Panc1 (cell line): ENCODE measurements at regions not wholly inside any gene's neighbourhood (a gene's known extent, or its start where the extent isn't known, plus 50 kb on each side); places are given as distances from the start of the nearest gene placed in this dataset.

Experiments used
- ATAC-seq: fragments of 200-7000 bp; cut with Tn5 transposase; 2 replicates; pipeline ENCODE4 v1.9.1; 2020; ENCODE audit warnings: mild to moderate bottlenecking, moderate library complexity
- BruUV-seq: library from RNA; stranded (reverse); fragments of 400-500 nt; replicated peaks from 2 replicates; lab custom pipeline; 2021; lab: Mats Ljungman, UMichigan
- CTCF ChIA-PET: fragments of 300-600 bp; sonication (Branson Sonifier 250); formaldehyde crosslinking; loops from one replicate; lab custom pipeline; 2022; ENCODE audit warnings: antibody characterized with exemption; lab: Charles Lee
- POLR2A ChIA-PET: fragments of 300-600 bp; sonication (Branson Sonifier 250); formaldehyde crosslinking; loops from one replicate; lab custom pipeline; 2022; ENCODE audit warnings: antibody characterized with exemption; lab: Charles Lee
- DNase-seq: peaks from one replicate; pipeline ENCODE4 v3.0.0-alpha.2; 2010; ENCODE audit warnings: low read depth, low spot score
- H3K27ac ChIP-seq: 2 replicates; pipeline ENCODE4 v1.5.1; 2011; ENCODE audit warnings: mild to moderate bottlenecking, low read length, inconsistent platforms
- H3K27me3 ChIP-seq: fragments of 200-500 bp; sonication (Bioruptor generic); 2 replicates; pipeline ENCODE4 v1.6.0; 2014; ENCODE audit warnings: low read length, inconsistent platforms; ENCODE audit not compliant: control insufficient read depth, insufficient read depth
- H3K36me3 ChIP-seq: fragments of 200-500 bp; sonication (Bioruptor generic); 2 replicates; pipeline ENCODE4 v1.5.1; 2014; ENCODE audit warnings: inconsistent platforms, mild to moderate bottlenecking, low read length, moderate library complexity; ENCODE audit not compliant: control insufficient read depth, insufficient read depth
- H3K4me1 ChIP-seq: 2 replicates; pipeline ENCODE4 v1.5.1; 2011; ENCODE audit warnings: inconsistent platforms, mild to moderate bottlenecking, low read length, moderate library complexity; ENCODE audit not compliant: control insufficient read depth, insufficient read depth
- H3K4me3 ChIP-seq, 2 experiments: 2 replicates each; pipeline ENCODE4 v1.5.1; 2011 to 2012; ENCODE audit warnings: low read depth in 2 of 2, low read length in 2 of 2, mild to moderate bottlenecking in 2 of 2, inconsistent platforms in 1 of 2, moderate library complexity in 1 of 2
- H3K9me3 ChIP-seq: fragments of 200-500 bp; sonication (Bioruptor generic); 2 replicates; pipeline ENCODE4 v1.5.1; 2014; ENCODE audit warnings: low read depth, mild to moderate bottlenecking, inconsistent platforms, low read length, moderate library complexity; ENCODE audit not compliant: control insufficient read depth, insufficient read depth
- CTCF ChIP-seq: fragments of 450-650 bp; IDR thresholded peaks from 2 replicates; pipeline ENCODE4 v1.5.1; 2017; ENCODE audit warnings: mild to moderate bottlenecking
- POLR2AphosphoS5 ChIP-seq: IDR thresholded peaks from 2 replicates; pipeline ENCODE4 v1.6.1; 2012; ENCODE audit warnings: mild to moderate bottlenecking, low read depth, low read length, moderate library complexity
- REST ChIP-seq, 2 experiments: IDR thresholded peaks; 2 replicates each; pipeline ENCODE4 v1.6.1; 2011 to 2012; ENCODE audit warnings: low read depth in 2 of 2, control low read depth in 1 of 2, low read length in 1 of 2, mild to moderate bottlenecking in 1 of 2, moderate library complexity in 1 of 2; ENCODE audit not compliant: insufficient read depth in 1 of 2
- SIN3A ChIP-seq: IDR thresholded peaks from 2 replicates; pipeline ENCODE4 v1.6.1; 2012; ENCODE audit warnings: low read depth, mild to moderate bottlenecking, low read length, moderate library complexity, borderline replicate concordance; ENCODE audit not compliant: insufficient read depth
- TCF7L2 ChIP-seq: IDR thresholded peaks from 2 replicates; pipeline ENCODE4 v1.6.1; 2011; ENCODE audit warnings: mild to moderate bottlenecking, low read depth, low read length, inconsistent platforms
- in situ Hi-C: cut with HindIII; loops from 2 replicates; pipeline ENCODE4 v1.10.0; 2016; ENCODE audit warnings: low sequenced_read_pairs, low pct_unique_long_range_greater_than_20kb
- intact Hi-C: fragments of 100-400 bp; cut with micrococcal nuclease; formaldehyde crosslinking; loops from one replicate; pipeline ENCODE4 v1.10.0; 2022; ENCODE audit not compliant: unreplicated experiment

GRCh38 chr9:89899573-89899972, 294.8 kb downstream of the GADD45G start:
- no peaks in the 10 kb centered on the region for H3K4me1 ChIP-seq
- DNase-seq (no peak), ATAC-seq (no peak)
- ChIA-PET CTCF (no interaction called here), POLR2A (no interaction called here)
- H3K36me3 ChIP-seq: no peaks in the 10 kb centered on the region
- no TSS peak for BruUV-seq
- H3K4me3 ChIP-seq: no peak overlapping the region
- no peaks in the 10 kb centered on the region for H3K9me3 ChIP-seq
- in situ Hi-C loops: no loop called here
- TF ChIP-seq CTCF: no peak
- TF ChIP-seq TCF7L2: no peak
- no peak for TF ChIP-seq POLR2AphosphoS5
- TF ChIP-seq SIN3A: no peak
- no peak for TF ChIP-seq REST (IDR thresholded peaks at IDR 0.05; ENCODE audit: insufficient read depth in 1 of 2, low read depth in 2 of 2, low read length in 1 of 2)
- intact Hi-C loops: no loop called here
- no peak overlapping the region for H3K27ac ChIP-seq
- H3K27me3 ChIP-seq: no peaks in the 10 kb centered on the region; the same call in 1 of the 2 replicates

GRCh38 chr9:89901920-89902319, 297.1 kb downstream of the GADD45G start:
- TF ChIP-seq CTCF: no peak
- no peak for TF ChIP-seq SIN3A
- TF ChIP-seq TCF7L2: no peak
- TF ChIP-seq REST (IDR thresholded peaks at IDR 0.05; ENCODE audit: insufficient read depth in 1 of 2, low read depth in 2 of 2, low read length in 1 of 2): no peak
- intact Hi-C loops: no loop called here
- Histone ChIP-seq H3K27ac (no peak overlapping the region), H3K27me3 (no peaks in the 10 kb centered on the region), H3K4me3 (no peak overlapping the region), H3K4me1 (no peaks in the 10 kb centered on the region), H3K36me3 (no peaks in the 10 kb centered on the region), H3K9me3 (no peaks in the 10 kb centered on the region)
- ChIA-PET POLR2A (no interaction called here), CTCF (no interaction called here)
- ATAC-seq (no peak), DNase-seq (no peak)
- no TSS peak for BruUV-seq
- in situ Hi-C loops: no loop called here
